Endothelial cell (in vitro differentiated cells): ENCODE measurements at regions not wholly inside any gene's neighbourhood (a gene's known extent, or its start where the extent isn't known, plus 50 kb on each side); places are given as distances from the start of the nearest gene placed in this dataset.

Source experiments
- DNase-seq: peaks from one replicate; pipeline ENCODE4 v3.0.0; 2021; ENCODE audit warnings: low spot score
- H3K27ac Mint-ChIP-seq: one replicate; pipeline ENCODE4 v1.8.0; 2021; ENCODE audit warnings: mixed read lengths, inconsistent platforms; ENCODE audit not compliant: unreplicated experiment
- H3K27me3 Mint-ChIP-seq: one replicate; pipeline ENCODE4 v1.8.0; 2021; ENCODE audit warnings: mild to moderate bottlenecking, moderate library complexity, mixed read lengths, inconsistent platforms; ENCODE audit not compliant: unreplicated experiment
- H3K36me3 Mint-ChIP-seq: one replicate; pipeline ENCODE4 v1.8.0; 2021; ENCODE audit warnings: mild to moderate bottlenecking, low read depth, mixed read lengths, inconsistent platforms; ENCODE audit not compliant: unreplicated experiment
- H3K4me1 Mint-ChIP-seq: one replicate; pipeline ENCODE4 v1.8.0; 2021; ENCODE audit warnings: mild to moderate bottlenecking, mixed read lengths, inconsistent platforms; ENCODE audit not compliant: unreplicated experiment
- H3K4me3 Mint-ChIP-seq: one replicate; pipeline ENCODE4 v1.8.0; 2021; ENCODE audit warnings: mild to moderate bottlenecking, mixed read lengths, inconsistent platforms; ENCODE audit not compliant: unreplicated experiment
- H3K9me3 Mint-ChIP-seq: one replicate; pipeline ENCODE4 v1.8.0; 2021; ENCODE audit warnings: mixed read lengths, inconsistent platforms; ENCODE audit not compliant: unreplicated experiment
- CTCF ChIP-seq: fragments of 200-600 bp; sonication (generic); IDR thresholded peaks from one replicate; pipeline ENCODE4 v1.5.0; 2021; ENCODE audit warnings: antibody characterized with exemption; ENCODE audit not compliant: unreplicated experiment

GRCh38 chr4:163611182-163611581 lies 116.7 kb downstream of the TMA16 start:
- peaks cover 2% of the 10 kb centered on the region for H3K27me3 Mint-ChIP-seq

DNA sequence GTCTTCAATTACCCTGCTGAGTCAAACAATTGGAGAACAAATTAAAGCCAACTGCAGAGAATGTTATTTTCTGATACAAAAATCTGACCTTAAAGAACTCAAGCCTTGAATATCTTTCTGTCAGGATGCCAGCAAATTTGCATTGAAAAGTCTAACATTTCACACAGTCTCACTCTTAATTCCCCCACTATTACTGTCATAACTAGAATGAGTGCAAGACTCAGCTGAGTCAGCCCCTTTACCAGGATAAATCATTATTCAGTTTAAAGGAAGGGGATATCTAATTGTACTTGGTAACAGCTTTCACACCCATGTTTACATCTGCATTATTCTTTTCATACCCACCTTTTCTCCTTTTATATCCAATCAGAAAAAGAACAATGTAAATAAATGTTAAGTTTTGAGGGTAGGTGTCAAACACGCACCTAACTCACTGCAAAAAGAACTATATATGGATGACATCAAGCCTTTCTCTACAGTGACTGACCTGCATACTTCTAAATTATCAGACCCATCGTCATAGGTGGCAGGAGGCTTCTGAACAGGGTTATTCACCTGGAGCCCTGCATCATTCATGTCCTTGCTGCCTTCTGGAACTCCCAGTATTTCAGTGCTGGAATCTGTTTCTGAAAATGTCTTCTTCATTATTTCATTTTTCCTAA lies 117.4 kb downstream of the TMA16 start:
- no peak for TF ChIP-seq CTCF
- Mint-ChIP-seq H3K27ac (no peak overlapping the region), H3K4me1 (peaks cover 6% of the 10 kb centered on the region), H3K36me3 (no peaks in the 10 kb centered on the region), H3K4me3 (no peak overlapping the region), H3K27me3 (peaks cover 2% of the 10 kb centered on the region), H3K9me3 (no peaks in the 10 kb centered on the region)
- DNase-seq = no peak

More at GRCh38 chr4:163611182-163611581, 116.7 kb downstream of the TMA16 start:
- Mint-ChIP-seq H3K4me3 (no peak overlapping the region), H3K36me3 (no peaks in the 10 kb centered on the region), H3K9me3 (no peaks in the 10 kb centered on the region), H3K27ac (no peak overlapping the region), H3K4me1 (peaks cover 8% of the 10 kb centered on the region)
- no peak for DNase-seq
- no peak for TF ChIP-seq CTCF

- Mint-ChIP-seq H3K27ac (no peak overlapping the region), H3K27me3 (no peaks in the 10 kb centered on the region), H3K4me1 (peaks cover 2% of the 10 kb centered on the region), H3K4me3 (no peak overlapping the region), H3K9me3 (no peaks in the 10 kb centered on the region), H3K36me3 (no peaks in the 10 kb centered on the region)
- no peak for DNase-seq
- TF ChIP-seq CTCF = no peak
These were observed 118.3 kb downstream of the TMA16 start for GRCh38 chr4:163612762-163613161.

DNA sequence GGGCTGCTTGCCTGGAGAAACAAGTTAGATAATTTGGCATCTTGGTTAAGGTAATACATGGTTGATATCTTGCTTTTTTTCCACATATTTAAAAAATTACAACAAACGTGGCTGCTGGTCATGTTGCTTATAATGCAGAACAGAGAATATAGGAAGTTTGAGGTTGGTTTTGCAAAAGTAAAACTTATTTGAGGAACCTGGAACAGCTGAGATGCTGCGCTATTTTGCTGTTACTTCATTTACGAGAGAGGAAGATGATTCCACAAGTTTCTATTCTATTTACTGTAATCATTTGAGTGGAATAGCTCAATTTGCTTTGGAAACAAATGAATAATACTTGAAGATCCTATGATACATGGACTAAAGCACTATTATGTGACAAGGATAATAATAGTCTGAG lies 118.9 kb downstream of the TMA16 start:
- TF ChIP-seq CTCF = no peak
- Mint-ChIP-seq H3K36me3 (no peaks in the 10 kb centered on the region), H3K9me3 (no peaks in the 10 kb centered on the region), H3K4me3 (no peak overlapping the region), H3K27ac (no peak overlapping the region), H3K27me3 (no peaks in the 10 kb centered on the region), H3K4me1 (peaks cover 2% of the 10 kb centered on the region)
- no peak for DNase-seq

DNA sequence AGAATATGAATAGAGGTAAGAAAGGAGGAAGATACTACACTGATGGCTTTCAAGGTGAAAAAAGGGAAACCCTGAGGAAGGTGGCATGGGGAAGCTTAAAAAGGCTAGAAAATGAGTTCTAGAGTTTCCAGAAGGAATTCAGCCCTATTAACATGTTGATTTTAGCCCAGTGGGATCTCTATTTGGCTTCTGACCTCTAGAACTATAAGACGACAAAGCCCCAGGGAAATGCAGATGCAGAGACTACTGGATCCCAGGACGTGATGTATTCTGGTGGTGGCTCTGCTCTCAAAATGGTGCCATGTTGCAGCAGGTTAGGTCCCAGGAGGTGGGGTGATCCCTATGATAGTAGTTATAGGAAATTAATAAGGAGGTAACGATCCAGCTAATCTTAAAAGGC lies 120.4 kb downstream of the TMA16 start:
- H3K9me3 Mint-ChIP-seq = no peaks in the 10 kb centered on the region
- no peak overlapping the region for H3K27ac Mint-ChIP-seq
- no peak overlapping the region for H3K4me3 Mint-ChIP-seq
- no peaks in the 10 kb centered on the region for H3K27me3 Mint-ChIP-seq
- TF ChIP-seq CTCF = no peak
- H3K36me3 Mint-ChIP-seq = no peaks in the 10 kb centered on the region
- no peak for DNase-seq
- H3K4me1 Mint-ChIP-seq = peaks cover 2% of the 10 kb centered on the region
